ENCODE measurements at regions not wholly inside any gene's neighbourhood (a gene's known extent, or its start where the extent isn't known, plus 50 kb on each side); places are given as distances from the start of the nearest gene placed in this dataset.

DNA sequence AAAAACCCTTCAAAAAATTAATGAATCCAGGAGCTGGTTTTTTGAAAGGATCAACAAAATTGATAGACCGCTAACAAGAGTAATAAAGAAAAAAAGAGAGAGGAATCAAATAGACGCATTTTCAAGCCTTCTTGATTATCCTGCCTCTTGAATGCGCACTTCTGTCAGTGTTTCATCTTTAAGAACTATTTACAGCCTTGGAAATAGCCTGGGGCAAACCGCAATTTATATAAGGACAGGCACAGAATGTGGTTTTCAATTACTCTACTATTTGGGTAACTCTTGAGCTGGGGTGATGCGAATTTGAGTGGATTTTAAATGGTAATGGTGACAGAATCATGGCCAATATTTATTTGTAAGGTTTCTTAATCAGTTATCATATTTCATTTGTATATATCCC lies 179.1 kb upstream of the OTX2 start:
- no peak for DNase-seq (ENCODE audit: low spot score in 2 of 2)
- intact Hi-C loops (cut with DNase I; ENCODE audit: low total_unique reads): no loop called here
- H3K4me3 ChIP-seq: no peak overlapping the region
- H3K9me3 ChIP-seq: peaks cover 0 to 8% of the 10 kb centered on the region in 2 donors
- H3K27ac ChIP-seq: no peak overlapping the region
- no peaks in the 10 kb centered on the region for H3K4me1 ChIP-seq
- no peaks in the 10 kb centered on the region for H3K27me3 ChIP-seq
- H3K36me3 ChIP-seq: no peaks in the 10 kb centered on the region
- TF ChIP-seq POLR2AphosphoS5 (IDR thresholded peaks at IDR 0.05): no peak
- TF ChIP-seq, protein P1, sequence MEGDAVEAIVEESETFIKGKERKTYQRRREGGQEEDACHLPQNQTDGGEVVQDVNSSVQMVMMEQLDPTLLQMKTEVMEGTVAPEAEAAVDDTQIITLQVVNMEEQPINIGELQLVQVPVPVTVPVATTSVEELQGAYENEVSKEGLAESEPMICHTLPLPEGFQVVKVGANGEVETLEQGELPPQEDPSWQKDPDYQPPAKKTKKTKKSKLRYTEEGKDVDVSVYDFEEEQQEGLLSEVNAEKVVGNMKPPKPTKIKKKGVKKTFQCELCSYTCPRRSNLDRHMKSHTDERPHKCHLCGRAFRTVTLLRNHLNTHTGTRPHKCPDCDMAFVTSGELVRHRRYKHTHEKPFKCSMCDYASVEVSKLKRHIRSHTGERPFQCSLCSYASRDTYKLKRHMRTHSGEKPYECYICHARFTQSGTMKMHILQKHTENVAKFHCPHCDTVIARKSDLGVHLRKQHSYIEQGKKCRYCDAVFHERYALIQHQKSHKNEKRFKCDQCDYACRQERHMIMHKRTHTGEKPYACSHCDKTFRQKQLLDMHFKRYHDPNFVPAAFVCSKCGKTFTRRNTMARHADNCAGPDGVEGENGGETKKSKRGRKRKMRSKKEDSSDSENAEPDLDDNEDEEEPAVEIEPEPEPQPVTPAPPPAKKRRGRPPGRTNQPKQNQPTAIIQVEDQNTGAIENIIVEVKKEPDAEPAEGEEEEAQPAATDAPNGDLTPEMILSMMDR (IDR thresholded peaks at IDR 0.05): no peak

DNA sequence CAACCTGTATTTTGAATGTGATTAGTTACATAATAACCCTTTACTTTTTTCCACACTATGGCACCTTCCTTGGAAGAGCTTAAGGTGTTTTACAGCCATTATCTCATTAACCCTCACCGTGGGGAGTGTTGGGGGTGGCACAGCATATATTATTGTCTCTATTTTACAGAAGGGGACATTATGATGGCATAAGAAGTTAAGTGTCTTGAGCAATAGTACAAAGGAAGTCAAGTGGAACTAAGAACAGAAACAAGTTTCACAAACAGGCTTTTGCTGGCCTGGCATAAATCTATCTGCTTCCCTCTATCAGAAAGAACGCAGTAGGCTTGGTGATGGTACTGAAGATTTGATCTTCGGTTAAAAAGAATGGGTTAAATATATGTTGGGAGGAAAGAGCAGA lies 169.7 kb upstream of the OTX2 start:
- Histone ChIP-seq H3K27me3 (peaks cover 0 to 5% of the 10 kb centered on the region in 2 donors), H3K4me1 (no peaks in the 10 kb centered on the region), H3K9me3 (no peaks in the 10 kb centered on the region), H3K4me3 (no peak overlapping the region), H3K36me3 (no peaks in the 10 kb centered on the region), H3K27ac (no peak overlapping the region)
- intact Hi-C loops (cut with DNase I; ENCODE audit: low total_unique reads): no loop called here
- no peak for TF ChIP-seq POLR2AphosphoS5 (IDR thresholded peaks at IDR 0.05)
- no peak for TF ChIP-seq POLR2A (IDR thresholded peaks at IDR 0.05)
- TF ChIP-seq, protein P1 (IDR thresholded peaks at IDR 0.05): no peak
- no peak for DNase-seq (ENCODE audit: low spot score in 2 of 2)

DNA sequence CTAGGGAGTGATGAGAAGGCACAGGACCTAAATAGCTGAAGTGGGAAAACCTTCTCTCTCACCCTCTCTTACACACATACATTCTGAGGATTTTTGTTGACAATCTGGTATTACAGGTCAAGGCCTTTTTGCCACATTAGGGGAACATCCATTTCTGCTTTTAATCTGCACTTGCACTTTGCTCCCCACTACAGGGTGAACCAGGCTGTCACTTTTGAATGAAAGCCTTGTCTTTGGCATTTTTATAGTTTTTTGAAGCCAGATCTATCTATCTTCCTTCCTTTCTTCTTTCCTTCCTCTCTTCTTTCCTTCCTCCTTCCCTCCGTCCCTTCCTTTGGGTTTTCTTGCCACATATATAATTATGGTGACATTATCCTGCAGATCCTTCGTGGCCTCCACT lies 165.9 kb upstream of the OTX2 start:
- Histone ChIP-seq H3K4me1 (no peaks in the 10 kb centered on the region), H3K4me3 (no peak overlapping the region), H3K27ac (no peak overlapping the region), H3K27me3 (peaks cover 0 to 5% of the 10 kb centered on the region in 2 donors), H3K36me3 (no peaks in the 10 kb centered on the region), H3K9me3 (no peaks in the 10 kb centered on the region)
- intact Hi-C loops (cut with DNase I; ENCODE audit: low total_unique reads): no loop called here
- DNase-seq (ENCODE audit: low spot score in 2 of 2): no peak
- TF ChIP-seq, protein P1 (IDR thresholded peaks at IDR 0.05): no peak
- TF ChIP-seq POLR2AphosphoS5 (IDR thresholded peaks at IDR 0.05): no peak
- TF ChIP-seq POLR2A (IDR thresholded peaks at IDR 0.05): no peak

DNA sequence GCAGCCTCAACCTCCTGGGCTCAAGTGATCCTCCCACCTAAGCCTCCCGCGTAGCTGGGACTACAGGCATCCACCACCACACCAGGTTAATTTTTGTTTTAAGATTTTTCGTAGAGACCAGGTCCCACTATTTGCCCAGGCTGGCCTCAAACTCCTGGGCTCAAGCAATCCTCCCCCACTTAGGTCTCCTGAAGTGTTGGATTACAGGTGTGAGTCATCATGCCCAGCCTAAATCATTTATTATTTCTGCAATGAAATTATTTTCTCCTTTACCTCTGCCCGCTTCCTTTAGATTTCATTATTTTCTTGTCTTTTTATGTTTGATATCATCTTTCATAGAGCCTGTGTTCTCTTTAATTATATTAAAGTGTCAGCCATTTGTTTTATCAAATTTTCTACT lies 165.2 kb upstream of the OTX2 start:
- no peak for DNase-seq (ENCODE audit: low spot score in 2 of 2)
- Histone ChIP-seq H3K36me3 (no peaks in the 10 kb centered on the region), H3K27me3 (peaks cover 0 to 5% of the 10 kb centered on the region in 2 donors), H3K4me3 (no peak overlapping the region), H3K27ac (no peak overlapping the region), H3K9me3 (no peaks in the 10 kb centered on the region), H3K4me1 (no peaks in the 10 kb centered on the region)
- intact Hi-C loops (cut with DNase I; ENCODE audit: low total_unique reads): no loop called here
- TF ChIP-seq POLR2AphosphoS5 (IDR thresholded peaks at IDR 0.05): no peak
- TF ChIP-seq, protein P1 (IDR thresholded peaks at IDR 0.05): no peak
- no peak for TF ChIP-seq POLR2A (IDR thresholded peaks at IDR 0.05)

DNA sequence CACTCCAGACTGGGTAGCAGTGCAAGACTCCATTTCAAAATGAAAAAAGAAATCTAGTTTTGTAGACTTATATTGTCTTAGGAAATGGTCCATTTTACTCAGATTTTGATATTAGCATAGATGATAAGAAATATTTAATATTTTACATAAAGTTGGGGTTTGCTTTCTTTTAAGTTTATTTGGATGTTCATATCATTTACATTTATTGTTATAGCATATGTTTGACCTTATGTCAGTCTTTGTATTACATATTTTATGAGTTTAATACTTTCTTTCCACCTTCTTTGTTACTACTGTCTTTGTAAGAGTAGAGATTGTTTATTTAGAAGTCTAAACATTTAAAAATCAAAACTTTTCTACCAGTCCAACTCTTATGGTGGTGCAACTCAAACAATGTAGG lies 162.7 kb upstream of the OTX2 start:
- no peaks in the 10 kb centered on the region for H3K36me3 ChIP-seq
- peaks cover 0 to 5% of the 10 kb centered on the region in 2 donors for H3K27me3 ChIP-seq
- TF ChIP-seq POLR2A (IDR thresholded peaks at IDR 0.05) (no peak), POLR2AphosphoS5 (IDR thresholded peaks at IDR 0.05) (no peak)
- TF ChIP-seq, protein P1 (IDR thresholded peaks at IDR 0.05): no peak
- no peaks in the 10 kb centered on the region for H3K4me1 ChIP-seq
- H3K9me3 ChIP-seq: no peaks in the 10 kb centered on the region
- intact Hi-C loops (cut with DNase I; ENCODE audit: low total_unique reads): no loop called here
- no peak for DNase-seq (ENCODE audit: low spot score in 2 of 2)
- H3K4me3 ChIP-seq: no peak overlapping the region
- no peak overlapping the region for H3K27ac ChIP-seq
